IPS DF 6.9 (cell line): ENCODE measurements at regions not wholly inside any gene's neighbourhood (a gene's known extent, or its start where the extent isn't known, plus 50 kb on each side); places are given as distances from the start of the nearest gene placed in this dataset.

ENCODE experiments used
- DNase-seq: peaks from one replicate; pipeline ENCODE4 v3.0.0-alpha.2; 2013; ENCODE audit warnings: low read depth, low spot score
- H3K27ac ChIP-seq: one replicate; pipeline ENCODE4 v1.5.1; 2013; ENCODE audit warnings: low read length, control low read depth
- H3K27me3 ChIP-seq: 2 replicates; pipeline ENCODE4 v1.6.1; 2013; ENCODE audit warnings: mild to moderate bottlenecking, low read length; ENCODE audit not compliant: control insufficient read depth, insufficient read depth
- H3K36me3 ChIP-seq: 2 replicates; pipeline ENCODE4 v1.6.1; 2013; ENCODE audit warnings: low read length; ENCODE audit not compliant: control insufficient read depth, insufficient read depth
- H3K4me1 ChIP-seq: 2 replicates; pipeline ENCODE4 v1.6.1; 2013; ENCODE audit warnings: low read length; ENCODE audit not compliant: control insufficient read depth, insufficient read depth
- H3K4me3 ChIP-seq: 2 replicates; pipeline ENCODE4 v1.5.1; 2013; ENCODE audit warnings: mild to moderate bottlenecking, low read length
- H3K9me3 ChIP-seq: 2 replicates; pipeline ENCODE4 v1.6.1; 2013; ENCODE audit warnings: low read length, inconsistent platforms; ENCODE audit not compliant: control insufficient read depth, insufficient read depth
- WGBS: extraction: QIAGEN DNeasy Blood & Tissue Kit; methylation state at CpG from one replicate; pipeline ENCODE4 v1.1.7; 2013; ENCODE audit warnings: mixed read lengths, missing lambda C conversion rate; ENCODE audit not compliant: insufficient read length, insufficient coverage; 5-methylcytosine and 5-hydroxymethylcytosine counted together

DNA sequence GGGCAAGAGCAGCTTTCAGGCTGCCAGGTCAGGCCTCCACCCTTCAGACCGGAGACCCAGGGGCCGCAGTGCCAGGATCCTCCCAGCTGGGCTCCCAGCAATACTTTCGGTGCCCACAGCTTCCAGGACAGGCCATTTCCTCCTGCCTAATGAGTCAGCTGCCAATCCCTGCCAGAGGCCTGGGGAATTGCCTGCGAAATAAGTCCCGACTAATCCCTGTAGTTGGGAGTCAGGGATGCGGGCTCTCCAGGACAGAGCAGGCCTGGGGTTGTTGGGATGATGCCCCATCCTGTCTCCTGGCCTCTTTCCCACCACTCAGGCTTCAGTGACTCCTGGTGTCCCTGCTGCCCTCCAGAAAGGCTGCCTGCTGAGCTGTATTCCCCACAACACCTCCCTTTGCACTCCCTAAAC lies 143.5 kb upstream of the UNC5B start:
- no peak overlapping the region for H3K27ac ChIP-seq
- no CpG with 5 or more reads among the region's 6 CpGs for WGBS

GRCh38 chr10:71069909-71070666 lies 142.3 kb upstream of the UNC5B start:
- no peak overlapping the region for H3K27ac ChIP-seq
- H3K27me3 ChIP-seq: no peaks in the 10 kb centered on the region
- WGBS: no CpG with 5 or more reads among the region's 24 CpGs
- H3K9me3 ChIP-seq: no peaks in the 10 kb centered on the region
- no peak overlapping the region for H3K4me3 ChIP-seq
- DNase-seq: no peak
- H3K4me1 ChIP-seq: 0 out of 2 replicates have a peak, but pooled peaks cover 1% of the 10 kb centered on the region
- no peaks in the 10 kb centered on the region for H3K36me3 ChIP-seq

More for the DNA sequence above, 143.5 kb upstream of the UNC5B start:
- Histone ChIP-seq H3K9me3 (no peaks in the 10 kb centered on the region), H3K27me3 (no peaks in the 10 kb centered on the region), H3K4me1 (peaks cover 2% of the 10 kb centered on the region; the same call in 1 of the 2 replicates), H3K4me3 (no peak overlapping the region), H3K36me3 (no peaks in the 10 kb centered on the region)
- no peak for DNase-seq

GRCh38 chr10:71070741-71071140 lies 141.6 kb upstream of the UNC5B start:
- Histone ChIP-seq H3K9me3 (no peaks in the 10 kb centered on the region), H3K27me3 (no peaks in the 10 kb centered on the region), H3K4me1 (0 out of 2 replicates have a peak, but pooled peaks cover 1% of the 10 kb centered on the region), H3K36me3 (no peaks in the 10 kb centered on the region), H3K27ac (no peak overlapping the region), H3K4me3 (no peak overlapping the region)
- no CpG with 5 or more reads among the region's 2 CpGs for WGBS
- DNase-seq: no peak

- no peaks in the 10 kb centered on the region for H3K27me3 ChIP-seq
- H3K36me3 ChIP-seq: no peaks in the 10 kb centered on the region
- peaks cover 4% of the 10 kb centered on the region; the same call in 1 of the 2 replicates for H3K4me1 ChIP-seq
- DNase-seq: no peak
- H3K27ac ChIP-seq: no peak overlapping the region
- WGBS: no CpG with 5 or more reads among the region's 11 CpGs
- no peaks in the 10 kb centered on the region for H3K9me3 ChIP-seq
- no peak overlapping the region for H3K4me3 ChIP-seq
Measured at GRCh38 chr10:71072131-71072822, 140.1 kb upstream of the UNC5B start.

DNA sequence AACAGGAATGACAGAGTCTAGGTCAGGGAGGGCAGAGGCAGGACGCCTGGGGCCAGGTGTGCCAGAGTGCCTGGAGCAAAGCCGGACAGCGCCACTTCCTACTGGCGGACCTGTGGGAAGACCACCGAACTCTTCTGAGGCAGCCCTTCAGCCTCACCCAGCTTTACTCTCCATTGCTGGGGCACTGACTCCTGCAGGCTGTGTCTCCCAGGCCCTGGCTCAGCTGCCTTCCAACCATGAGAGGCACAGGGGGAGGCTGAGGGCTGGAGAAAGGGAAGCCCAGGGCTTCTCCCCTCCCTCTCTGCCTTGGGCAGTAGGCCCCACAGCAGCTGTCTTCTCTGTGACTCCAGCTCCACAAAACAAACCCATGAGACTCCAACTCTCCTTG lies 139.6 kb upstream of the UNC5B start:
- no peaks in the 10 kb centered on the region for H3K36me3 ChIP-seq
- DNase-seq: no peak
- no peak overlapping the region for H3K27ac ChIP-seq
- no peak overlapping the region for H3K4me3 ChIP-seq
- H3K9me3 ChIP-seq: no peaks in the 10 kb centered on the region
- peaks cover 5% of the 10 kb centered on the region; the same call in 1 of the 2 replicates for H3K4me1 ChIP-seq
- no CpG with 5 or more reads among the region's 5 CpGs for WGBS
- H3K27me3 ChIP-seq: no peaks in the 10 kb centered on the region

DNA sequence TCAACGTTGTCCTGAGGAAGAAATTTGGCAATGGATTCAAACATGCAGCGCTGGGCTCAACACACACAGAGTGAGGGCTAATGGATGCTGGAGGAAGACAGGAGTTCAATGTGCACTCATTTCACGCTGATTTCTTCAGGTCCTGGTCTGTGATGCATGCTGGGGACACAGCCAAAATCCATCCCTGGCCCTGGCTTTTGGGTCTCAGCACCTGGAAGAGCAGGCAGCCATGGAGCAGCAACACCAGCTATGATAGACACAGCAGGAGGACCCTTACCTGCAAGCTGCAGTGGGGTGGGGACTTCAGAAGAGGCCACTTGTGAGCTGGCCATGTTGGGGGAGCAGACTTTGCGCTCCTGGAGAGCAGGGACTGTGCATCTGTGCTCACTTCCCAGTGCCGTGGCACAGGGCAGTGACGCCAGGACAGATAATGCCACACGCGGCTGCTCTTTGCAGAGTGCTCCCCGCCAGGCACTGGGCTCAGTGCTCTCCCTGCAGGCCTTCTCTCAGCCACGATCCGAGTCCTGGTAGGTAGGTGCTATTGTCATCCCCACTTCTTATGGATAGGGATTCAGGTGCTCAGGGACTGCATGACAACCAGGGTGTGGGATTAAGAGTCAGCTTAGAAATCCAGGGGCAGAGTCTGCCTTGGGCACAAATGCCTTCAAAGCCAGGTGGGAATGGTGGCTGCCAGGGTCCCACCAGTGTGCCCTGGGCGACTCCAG lies 138.8 kb upstream of the UNC5B start:
- Histone ChIP-seq H3K27me3 (no peaks in the 10 kb centered on the region), H3K4me1 (peaks cover 5% of the 10 kb centered on the region; the same call in 1 of the 2 replicates), H3K36me3 (no peaks in the 10 kb centered on the region), H3K27ac (no peak overlapping the region), H3K9me3 (no peaks in the 10 kb centered on the region), H3K4me3 (no peak overlapping the region)
- no peak for DNase-seq
- no CpG with 5 or more reads among the region's 12 CpGs for WGBS

DNA sequence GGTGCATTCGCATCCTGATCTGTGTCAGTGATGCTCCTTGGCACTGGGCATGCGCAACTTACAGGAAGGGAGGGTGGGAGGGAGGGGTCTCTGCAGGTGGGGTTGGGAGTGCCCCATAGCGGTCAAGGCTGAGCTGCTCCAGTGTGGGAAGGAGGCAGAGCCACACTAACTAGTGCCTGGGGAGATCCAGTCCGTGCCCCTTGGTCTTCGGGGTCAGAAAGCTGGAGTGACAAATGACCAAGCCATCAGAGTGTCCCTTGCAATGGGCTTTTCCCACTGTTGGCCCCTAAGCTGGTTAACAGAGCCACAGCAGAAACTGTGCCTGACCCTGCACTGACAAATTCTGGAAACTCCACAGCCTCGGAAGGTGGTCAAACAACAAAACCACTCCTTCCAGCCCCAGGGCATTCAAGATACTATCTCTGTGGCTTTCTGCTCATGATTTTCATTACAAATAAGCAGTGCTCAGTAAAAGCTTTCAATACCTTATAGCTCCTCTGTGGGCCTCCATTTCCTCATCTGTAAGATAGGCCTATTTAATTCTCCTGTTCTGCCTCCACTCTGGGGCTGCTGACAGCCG lies 138.1 kb upstream of the UNC5B start:
- WGBS: no CpG with 5 or more reads among the region's 7 CpGs
- Histone ChIP-seq H3K4me1 (peaks cover 5% of the 10 kb centered on the region; the same call in 1 of the 2 replicates), H3K36me3 (no peaks in the 10 kb centered on the region), H3K27ac (no peak overlapping the region), H3K4me3 (no peak overlapping the region), H3K9me3 (no peaks in the 10 kb centered on the region), H3K27me3 (no peaks in the 10 kb centered on the region)
- DNase-seq: no peak

GRCh38 chr10:71075086-71075758 lies 137.1 kb upstream of the UNC5B start:
- H3K27ac ChIP-seq: no peak overlapping the region
- H3K4me3 ChIP-seq: no peak overlapping the region
- H3K27me3 ChIP-seq: no peaks in the 10 kb centered on the region
- peaks cover 5% of the 10 kb centered on the region; the same call in 1 of the 2 replicates for H3K4me1 ChIP-seq
- no peaks in the 10 kb centered on the region for H3K9me3 ChIP-seq
- H3K36me3 ChIP-seq: no peaks in the 10 kb centered on the region
- WGBS: no CpG with 5 or more reads among the region's 8 CpGs
- DNase-seq: no peak

- Histone ChIP-seq H3K36me3 (no peaks in the 10 kb centered on the region), H3K4me1 (peaks cover 5% of the 10 kb centered on the region; the same call in 1 of the 2 replicates), H3K9me3 (no peaks in the 10 kb centered on the region), H3K27me3 (no peaks in the 10 kb centered on the region), H3K27ac (no peak overlapping the region), H3K4me3 (no peak overlapping the region)
- no peak for DNase-seq
- WGBS: no CpG with 5 or more reads among the region's 15 CpGs
Measured at GRCh38 chr10:71075759-71076472, 136.5 kb upstream of the UNC5B start.
